Adipose tissue (tissue), 3 donors: ENCODE measurements at regions not wholly inside any gene's neighbourhood (a gene's known extent, or its start where the extent isn't known, plus 50 kb on each side); places are given as distances from the start of the nearest gene placed in this dataset.

Experiments used
- H3K27ac ChIP-seq: one replicate; pipeline ENCODE4 v1.5.1; 2013; ENCODE audit warnings: low read depth, low read length
- WGBS, 3 donors: extraction: QIAGEN DNeasy Blood & Tissue Kit; methylation state at CpG; one replicate each; pipeline ENCODE4 v1.1.7; 2013; 5-methylcytosine and 5-hydroxymethylcytosine counted together
- donor health status: healthy with polysubstance abuse.
- donor health status: Bipolar disorder and iron deficiency.
- donor health status: healthy.

GRCh38 chr2:12034382-12034781 is 287.9 kb downstream of the LPIN1 start:
- 74 to 88% (median 87%) methylated on average over 8 of the region's 8 CpGs for WGBS, 3 donors
- no peak overlapping the region for H3K27ac ChIP-seq

- WGBS, 3 donors = 60 to 69% (median 68%) methylated on average over 11 of the region's 11 CpGs
- no peak overlapping the region for H3K27ac ChIP-seq
These were observed 288.7 kb downstream of the LPIN1 start for GRCh38 chr2:12035029-12035720.

DNA sequence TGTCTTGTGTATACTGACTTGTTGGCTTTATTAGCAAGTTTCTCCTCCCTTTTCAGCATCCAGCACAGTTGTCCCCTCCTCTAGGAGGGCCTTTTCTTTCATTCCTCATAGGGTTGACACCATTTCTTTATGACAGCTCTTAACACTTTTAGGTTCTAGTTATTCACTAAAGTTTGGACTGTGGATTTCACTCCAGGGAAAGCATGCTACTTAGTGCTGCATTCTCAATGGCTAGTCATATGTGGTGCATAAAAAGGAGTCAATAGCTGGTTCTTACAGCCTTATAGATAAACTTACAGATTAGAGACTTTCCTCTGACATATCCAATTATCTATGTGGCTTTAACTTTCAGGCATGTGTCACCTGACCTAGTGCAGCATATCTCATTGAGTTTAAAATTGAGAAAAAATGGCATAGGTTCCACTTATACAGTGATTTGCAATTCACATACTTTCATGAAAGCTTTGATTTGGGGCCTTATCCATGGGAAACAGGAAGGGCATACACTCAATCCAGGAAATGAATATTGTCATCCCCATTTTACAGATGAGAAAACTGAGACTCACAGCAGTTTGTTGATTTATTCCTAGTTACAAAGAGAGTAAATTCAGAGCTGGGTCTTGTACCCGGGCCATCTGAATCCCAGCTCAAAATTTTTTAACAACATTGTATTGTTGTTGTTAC is 289.7 kb downstream of the LPIN1 start:
- WGBS, 3 donors = 88 to 90% (median 88%) methylated on average over 1 of the region's 1 CpG
- H3K27ac ChIP-seq = no peak overlapping the region

GRCh38 chr2:12036640-12036983 is 290.2 kb downstream of the LPIN1 start:
- 83 to 89% (median 88%) methylated on average over 8 of the region's 8 CpGs for WGBS, 3 donors

GRCh38 chr2:12037301-12037700 is 290.9 kb downstream of the LPIN1 start:
- no peak overlapping the region for H3K27ac ChIP-seq
- 83 to 91% (median 87%) methylated on average over 2 of the region's 2 CpGs for WGBS, 3 donors

More at GRCh38 chr2:12036640-12036983, 290.2 kb downstream of the LPIN1 start:
- H3K27ac ChIP-seq = no peak overlapping the region

DNA sequence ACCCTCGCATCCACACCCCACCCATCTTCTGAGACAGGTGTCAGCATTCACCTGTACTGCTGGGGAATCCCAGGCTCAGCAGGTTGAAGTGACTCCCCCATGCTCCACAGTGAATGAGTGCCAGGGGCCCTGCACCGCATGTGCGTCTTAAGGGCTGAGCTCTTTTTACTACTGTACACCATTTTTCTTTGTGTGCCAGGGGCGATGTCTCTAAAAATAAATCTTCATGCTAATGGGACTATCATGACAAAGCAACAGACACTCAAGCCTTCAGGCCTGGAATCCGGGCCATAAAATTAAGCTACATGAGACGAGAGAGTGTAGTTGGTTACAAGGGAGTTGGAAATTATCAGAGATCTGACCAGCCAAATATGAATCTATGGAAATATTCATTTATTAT is 294.8 kb downstream of the LPIN1 start:
- WGBS, 3 donors = 95 to 97% (median 96%) methylated on average over 6 of the region's 6 CpGs
- H3K27ac ChIP-seq = no peak overlapping the region

- H3K27ac ChIP-seq = no peak overlapping the region
- 48 to 72% (median 64%) methylated on average over 2 of the region's 2 CpGs for WGBS, 3 donors
These were observed 296.7 kb downstream of the LPIN1 start for GRCh38 chr2:12043131-12043530.

DNA sequence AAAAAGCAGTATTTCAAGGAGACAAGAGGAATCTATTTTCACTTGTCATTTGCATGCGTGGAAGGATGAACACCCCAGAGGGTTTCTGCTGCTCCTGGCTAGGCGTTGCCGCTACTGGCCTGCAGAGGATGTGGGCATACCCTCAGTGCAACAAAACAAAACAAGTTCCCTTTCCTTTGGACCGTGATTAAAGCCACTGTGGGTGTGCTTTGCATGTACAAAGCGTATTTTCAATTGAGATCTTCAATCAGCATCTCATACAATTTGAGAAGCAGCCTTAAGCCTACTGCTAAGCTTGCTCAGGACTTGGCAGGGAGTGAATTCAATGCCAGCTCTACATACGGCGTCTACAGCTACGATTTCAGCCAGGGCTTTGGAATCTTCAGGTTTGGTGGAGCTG is 298.4 kb downstream of the LPIN1 start:
- WGBS, 3 donors = 61 to 80% (median 63%) methylated on average over 8 of the region's 8 CpGs
- no peak overlapping the region for H3K27ac ChIP-seq

DNA sequence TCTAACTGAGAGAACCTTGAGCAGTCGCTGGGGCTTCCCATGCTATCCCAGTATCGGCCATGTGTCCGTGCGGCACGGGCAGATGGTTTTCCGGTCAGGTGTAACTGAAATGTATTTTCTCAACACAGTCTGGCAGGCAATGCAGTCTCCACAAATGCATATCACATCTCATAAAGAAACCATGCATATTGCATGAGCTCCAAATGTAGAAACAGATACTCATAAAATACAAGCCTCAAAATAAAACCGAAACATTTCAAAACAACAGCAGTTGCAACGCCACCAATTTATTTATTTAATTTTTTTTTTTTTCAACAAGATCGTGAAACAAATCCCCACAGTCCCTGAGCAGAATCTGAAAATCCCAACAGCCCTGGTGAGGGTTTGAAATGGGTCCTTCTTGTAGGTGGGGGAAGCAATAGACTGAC is 299.4 kb downstream of the LPIN1 start:
- no peak overlapping the region for H3K27ac ChIP-seq
- WGBS, 3 donors = 71 to 83% (median 75%) methylated on average over 9 of the region's 9 CpGs

DNA sequence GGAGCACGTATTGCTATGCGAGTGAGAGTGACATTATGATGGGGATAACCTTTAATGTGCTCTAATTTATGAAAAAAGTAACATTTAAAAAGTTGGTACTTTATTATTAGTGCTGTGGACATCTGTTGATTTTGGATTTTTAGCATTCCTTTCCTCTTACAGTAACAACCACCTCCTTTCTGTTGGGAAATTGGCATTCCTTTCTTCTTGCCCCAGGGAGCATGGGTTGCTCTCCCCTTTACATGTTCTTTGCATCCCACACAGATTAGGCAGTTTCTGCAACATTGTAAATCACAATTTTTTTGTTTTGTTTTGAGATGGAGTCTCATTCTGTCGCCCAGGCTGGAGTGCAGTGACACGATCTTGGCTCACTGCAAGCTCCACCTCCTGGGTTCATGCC is 300.2 kb downstream of the LPIN1 start:
- no peak overlapping the region for H3K27ac ChIP-seq
- 80 to 87% (median 83%) methylated on average over 4 of the region's 4 CpGs for WGBS, 3 donors

DNA sequence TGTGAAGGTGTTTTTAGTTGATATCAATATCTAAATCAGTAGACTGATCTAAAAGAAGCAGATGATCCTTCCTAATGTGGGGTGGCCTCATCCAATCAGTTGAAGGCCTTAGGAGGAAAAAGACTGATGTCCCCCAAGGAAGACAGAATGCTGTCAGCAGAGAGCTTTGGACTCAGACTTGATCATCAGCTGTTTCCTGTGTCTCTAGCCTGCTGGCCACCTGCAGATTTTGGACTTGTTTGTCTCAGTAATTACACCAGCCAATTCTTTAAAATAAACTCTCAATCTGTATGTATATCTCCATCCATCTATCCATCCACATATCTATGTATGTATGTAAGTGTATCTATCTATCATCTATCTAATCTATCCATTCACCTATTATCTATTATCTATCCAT is 301.3 kb downstream of the LPIN1 start:
- no peak overlapping the region for H3K27ac ChIP-seq

DNA sequence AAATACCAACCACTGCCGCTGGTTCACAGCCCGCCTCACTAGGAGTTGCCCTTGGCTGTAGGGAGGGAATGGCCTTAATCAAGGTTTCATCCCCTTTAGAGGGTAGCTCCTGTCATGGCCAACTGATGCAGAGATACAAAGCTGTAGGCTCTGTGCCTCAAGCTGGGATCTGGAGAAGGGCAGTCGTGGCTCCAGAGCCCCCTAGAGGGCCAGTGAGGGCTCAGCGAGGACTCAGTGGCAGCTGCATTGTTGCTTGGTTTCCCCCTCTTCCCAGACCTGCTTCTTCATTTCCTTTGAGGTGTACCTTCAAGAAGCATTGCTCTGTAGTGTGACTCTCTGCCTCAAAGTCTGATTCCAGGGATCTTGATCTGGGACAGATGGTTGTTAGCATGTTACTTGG is 302.1 kb downstream of the LPIN1 start:
- WGBS, 3 donors = 68 to 80% (median 76%) methylated on average over 4 of the region's 4 CpGs
- H3K27ac ChIP-seq = no peak overlapping the region

- H3K27ac ChIP-seq = no peak overlapping the region
- WGBS, 3 donors = 42 to 53% (median 51%) methylated on average over 6 of the region's 6 CpGs
These were observed 304.0 kb downstream of the LPIN1 start for GRCh38 chr2:12050396-12050795.

DNA sequence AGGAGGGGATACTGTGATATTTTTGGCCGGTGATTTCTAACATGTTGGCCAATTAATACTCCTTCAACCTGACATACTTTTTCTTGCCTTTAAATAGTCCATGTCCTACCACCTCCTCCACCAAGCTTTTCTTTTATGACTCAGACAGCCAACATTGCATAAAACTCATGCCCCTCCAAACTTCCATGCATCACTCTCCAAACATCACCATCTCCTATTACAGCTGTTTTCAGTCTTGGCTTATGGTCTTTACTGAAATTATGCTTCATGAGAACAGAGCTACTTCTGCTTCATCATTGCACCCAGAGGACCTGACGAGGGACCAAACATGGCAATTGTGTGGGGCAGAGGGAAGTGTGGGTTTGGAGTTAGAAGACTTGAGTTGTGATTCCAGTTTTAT is 305.4 kb downstream of the LPIN1 start:
- no peak overlapping the region for H3K27ac ChIP-seq
- 85 to 92% (median 90%) methylated on average over 2 of the region's 2 CpGs for WGBS, 3 donors

DNA sequence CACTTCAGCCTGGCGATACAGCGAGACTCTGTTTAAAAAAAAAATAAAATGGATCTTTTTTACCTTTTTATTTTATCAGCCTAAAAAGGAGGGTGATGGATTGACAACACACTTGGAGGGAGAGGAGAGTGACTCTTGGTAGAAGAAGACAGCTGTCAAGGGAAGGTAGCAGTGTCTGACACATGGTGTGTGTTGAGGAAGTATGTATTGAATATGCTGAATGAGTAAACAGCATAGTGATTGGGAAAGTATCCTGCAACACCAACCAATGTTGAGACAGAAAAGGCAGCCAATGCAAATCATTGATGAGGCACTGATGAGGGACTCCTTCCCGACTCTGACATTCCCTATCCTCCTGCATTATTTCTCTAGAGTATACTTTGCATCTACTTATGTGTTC is 306.4 kb downstream of the LPIN1 start:
- 89 to 95% (median 93%) methylated on average over 3 of the region's 3 CpGs for WGBS, 3 donors

DNA sequence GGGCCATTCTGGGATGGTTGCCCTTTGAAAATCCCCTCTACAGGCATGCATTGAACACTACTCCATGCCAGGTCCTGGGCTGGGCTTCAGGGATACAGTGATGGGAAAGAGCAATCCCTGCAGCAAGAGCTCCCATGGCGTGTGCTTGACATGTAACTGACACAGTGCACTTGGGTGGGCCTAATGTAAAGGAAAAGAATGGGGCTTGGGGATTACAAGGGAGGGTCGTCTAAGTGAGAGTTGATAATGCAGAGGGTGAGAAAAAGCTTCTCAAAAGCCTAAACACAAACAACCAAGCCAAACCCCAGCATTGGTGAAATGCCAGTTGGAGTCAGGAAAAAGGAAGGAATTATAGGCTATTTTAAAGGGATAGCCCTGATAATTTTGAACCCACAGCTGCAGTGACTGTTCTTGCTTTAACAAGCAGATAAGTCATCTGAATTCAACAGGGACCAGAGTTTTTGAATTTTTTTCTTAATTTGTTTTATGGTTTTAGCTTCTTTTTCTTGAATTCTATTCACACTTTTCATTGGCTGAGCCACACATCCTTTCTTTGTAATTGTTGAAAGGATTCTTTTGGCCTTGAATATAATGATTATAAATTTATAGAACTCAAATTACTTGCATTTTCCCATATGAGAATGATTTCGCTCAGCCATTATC is 308.7 kb downstream of the LPIN1 start:
- WGBS, 3 donors = 71 to 78% (median 78%) methylated on average over 3 of the region's 3 CpGs
- H3K27ac ChIP-seq = no peak overlapping the region

More for the DNA sequence above, 306.4 kb downstream of the LPIN1 start:
- no peak overlapping the region for H3K27ac ChIP-seq

DNA sequence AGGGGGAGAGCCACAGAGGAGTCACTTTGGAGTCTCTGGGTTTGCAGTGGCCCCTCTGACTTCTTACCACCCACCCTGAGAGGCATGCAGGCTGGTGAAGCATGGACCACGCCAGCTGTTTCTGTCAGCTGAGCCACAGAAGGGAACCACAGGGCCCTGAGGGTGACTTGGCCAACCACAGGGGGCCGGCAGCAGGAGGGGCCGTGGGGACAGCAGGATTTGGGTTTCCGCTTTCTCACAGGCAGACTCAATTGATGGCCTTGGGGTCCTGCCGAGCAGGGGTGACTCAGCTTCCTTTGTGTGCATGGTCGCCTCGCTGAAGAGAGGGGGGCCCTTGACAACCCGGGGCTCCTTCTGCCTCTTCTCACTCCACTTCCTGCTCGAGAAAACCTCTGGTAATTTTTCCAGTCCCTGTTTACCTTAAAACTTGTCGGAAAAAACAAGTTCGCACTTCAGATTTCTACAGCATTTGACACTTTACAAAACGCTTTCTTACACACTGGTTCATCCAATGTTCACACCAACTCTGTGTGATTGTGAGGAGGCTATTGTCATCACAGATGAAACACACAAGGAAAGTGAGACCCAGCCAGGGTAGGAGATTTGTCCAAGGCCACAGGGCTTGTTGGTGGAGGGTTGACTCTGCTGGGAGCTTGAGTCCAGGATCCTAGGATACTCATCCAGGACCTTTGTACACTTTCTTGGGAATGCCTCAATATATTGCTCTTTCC is 311.2 kb downstream of the LPIN1 start:
- no peak overlapping the region for H3K27ac ChIP-seq
- WGBS, 3 donors = 35 to 63% (median 48%) methylated on average over 12 of the region's 12 CpGs

DNA sequence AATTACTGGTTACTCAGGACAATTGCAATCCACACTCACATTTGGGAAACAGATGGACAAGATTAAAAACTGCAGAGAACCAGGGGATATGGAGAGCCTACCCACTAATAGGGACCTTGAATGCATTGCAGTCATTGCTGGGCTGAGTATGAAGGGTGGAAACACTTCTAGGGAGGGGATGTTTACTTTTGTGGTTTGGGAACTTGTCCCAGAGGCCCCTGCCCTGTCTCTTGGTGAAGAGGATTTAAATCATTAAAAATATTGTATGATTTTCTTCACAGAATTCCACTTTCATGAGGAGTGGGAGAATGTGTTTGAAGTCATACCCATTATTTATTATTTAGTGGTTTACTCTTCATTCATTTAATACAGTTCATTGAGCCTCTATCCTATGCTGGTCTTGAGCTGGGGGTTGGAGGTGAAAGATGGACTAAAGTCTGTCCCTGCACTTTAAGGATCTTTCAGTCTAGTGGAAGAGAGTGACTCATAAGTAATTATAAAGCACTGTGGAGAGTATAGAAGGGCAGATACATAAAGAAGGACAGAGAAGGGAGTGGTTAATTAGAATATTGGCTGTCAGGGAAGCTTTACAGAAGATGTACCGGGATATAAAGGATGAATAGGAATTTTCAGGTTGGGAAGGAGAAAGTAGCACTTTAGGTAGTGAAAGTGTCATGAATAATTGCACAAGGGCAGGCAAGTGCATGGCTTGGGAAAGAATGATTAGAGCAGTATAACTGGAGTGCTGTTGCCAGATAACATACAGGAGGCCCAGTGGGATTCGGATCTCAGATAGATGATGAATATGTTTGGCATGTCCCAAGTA is 313.4 kb downstream of the LPIN1 start:
- WGBS, 3 donors = 80 to 89% (median 85%) methylated on average over 2 of the region's 2 CpGs
- H3K27ac ChIP-seq = no peak overlapping the region
